HCT116 (cell line): ENCODE measurements at regions not wholly inside any gene's neighbourhood (a gene's known extent, or its start where the extent isn't known, plus 50 kb on each side); places are given as distances from the start of the nearest gene placed in this dataset.

Experiments used
- ATAC-seq: fragments of 200-7000 bp; cut with Tn5 transposase; 2 replicates; pipeline ENCODE4 v1.9.1; 2020; ENCODE audit warnings: mild to moderate bottlenecking, moderate library complexity
- BruUV-seq: library from RNA; stranded (reverse); fragments of 400-500 nt; replicated peaks from 2 replicates; lab custom pipeline; 2021; lab: Mats Ljungman, UMichigan
- CTCF ChIA-PET: fragments of 300-600 bp; sonication (Branson Sonifier 250); formaldehyde crosslinking; loops from one replicate; lab custom pipeline; 2021; ENCODE audit warnings: antibody characterized with exemption; lab: Charles Lee
- POLR2A ChIA-PET: fragments of 300-600, 350-600 bp; sonication (Branson Sonifier 250); formaldehyde crosslinking; loops from one replicate; lab custom pipeline; 2021; ENCODE audit warnings: antibody characterized with exemption; lab: Charles Lee
- RAD21 ChIA-PET, 2 experiments: fragments of 300-600 bp; sonication (Branson Sonifier 250); formaldehyde crosslinking; loops; one replicate each; lab custom pipeline; 2023; ENCODE audit warnings: low total read pairs in 2 of 2; ENCODE audit not compliant: uncharacterized antibody in 2 of 2, unreplicated experiment in 2 of 2, low non-redundant PET in 1 of 2; lab: Charles Lee
- DNase-seq: peaks from one replicate; pipeline ENCODE4 v3.0.0-alpha.2; 2010; ENCODE audit warnings: low read depth, low spot score
- H2AFZ ChIP-seq: fragments of 200-600 bp; shearing (Covaris generic), sonication (generic); 2 replicates; pipeline ENCODE4 v1.6.1; 2017; ENCODE audit warnings: low read depth, mixed run types, mixed read lengths, antibody characterized with exemption, low read length; ENCODE audit not compliant: poor library complexity, severe bottlenecking
- H3K27ac ChIP-seq: 2 replicates; pipeline ENCODE4 v1.5.1; 2012; ENCODE audit warnings: low read depth, low read length
- H3K27me3 ChIP-seq: fragments of 200-600 bp; sonication (generic); 2 replicates; pipeline ENCODE4 v1.6.1; 2016; ENCODE audit warnings: mixed run types, low read length, mixed read lengths; ENCODE audit not compliant: insufficient read depth
- H3K36me3 ChIP-seq, 2 experiments: fragments of 200-500 bp in 1 of 2; fragments of 200-600 bp in 1 of 2; sonication (Bioruptor generic) in 1 of 2; sonication (generic) in 1 of 2; 2 replicates each; pipeline versions ENCODE4 v1.5.1 to v1.6.1; 2014 to 2016; ENCODE audit warnings: low read length in 2 of 2, inconsistent platforms in 1 of 2, mixed read lengths in 1 of 2, mixed run types in 1 of 2; ENCODE audit not compliant: insufficient read depth in 2 of 2, control insufficient read depth in 1 of 2
- H3K4me1 ChIP-seq, 2 experiments: fragments of 200-600 bp in 1 of 2; sonication (generic) in 1 of 2; 2 replicates each; pipeline versions ENCODE4 v1.5.1 to v1.6.1; 2012 to 2017; ENCODE audit warnings: low read length in 2 of 2, inconsistent platforms in 1 of 2, mild to moderate bottlenecking in 1 of 2, mixed read lengths in 1 of 2, mixed run types in 1 of 2, moderate library complexity in 1 of 2; ENCODE audit not compliant: insufficient read depth in 2 of 2, control insufficient read depth in 1 of 2
- H3K4me2 ChIP-seq: fragments of 200-600 bp; sonication (generic); 2 replicates; pipeline ENCODE4 v1.6.1; 2017; ENCODE audit warnings: mixed run types, low read length, mixed read lengths
- H3K4me3 ChIP-seq, 2 experiments: fragments of 200-600 bp in 1 of 2; sonication (generic) in 1 of 2; replicated peaks in 1 of 2; 2 replicates each; pipeline ENCODE4 v1.5.1; 2011 to 2016; ENCODE audit warnings: low read length in 2 of 2, control low read depth in 1 of 2, low read depth in 1 of 2, mild to moderate bottlenecking in 1 of 2, mixed read lengths in 1 of 2, mixed run types in 1 of 2
- H3K79me2 ChIP-seq: fragments of 200-600 bp; sonication (generic); 2 replicates; pipeline ENCODE4 v1.6.1; 2017; ENCODE audit warnings: mild to moderate bottlenecking, mixed run types, low read length, moderate library complexity, mixed read lengths; ENCODE audit not compliant: insufficient read depth
- H3K9ac ChIP-seq: fragments of 200-600 bp; sonication (generic); 2 replicates; pipeline ENCODE4 v1.6.1; 2016; ENCODE audit warnings: low read length, mixed read lengths
- H3K9me2 ChIP-seq: fragments of 200-600 bp; sonication (generic), shearing (Covaris generic); 2 replicates; pipeline ENCODE4 v1.6.1; 2017; ENCODE audit warnings: mixed run types, mild to moderate bottlenecking, moderate library complexity; ENCODE audit not compliant: insufficient read depth
- H3K9me3 ChIP-seq, 2 experiments: fragments of 200-500 bp in 1 of 2; fragments of 200-600 bp in 1 of 2; sonication (Bioruptor generic) in 1 of 2; sonication (generic) in 1 of 2; 2 replicates each; pipeline ENCODE4 v1.6.1; 2014 to 2017; ENCODE audit warnings: low read length in 2 of 2, mixed read lengths in 2 of 2, inconsistent platforms in 1 of 2, low read depth in 1 of 2, mild to moderate bottlenecking in 1 of 2, mixed run types in 1 of 2, moderate library complexity in 1 of 2; ENCODE audit not compliant: control insufficient read depth in 1 of 2, insufficient read depth in 1 of 2
- H4K20me1 ChIP-seq: fragments of 200-600 bp; sonication (generic), shearing (Covaris generic); 2 replicates; pipeline ENCODE4 v1.6.1; 2017; ENCODE audit warnings: mixed run types, mild to moderate bottlenecking, moderate library complexity; ENCODE audit not compliant: insufficient read depth
- CTCF ChIP-seq, 3 experiments: fragments of 200-600 bp in 1 of 3; sonication (generic) in 1 of 3; IDR thresholded peaks in 2 of 3; conservative IDR thresholded peaks in 1 of 3; 2 replicates each; pipeline ENCODE4 v1.5.1; 2012 to 2017; ENCODE audit warnings: low read depth in 2 of 3, low read length in 2 of 3, antibody characterized with exemption in 1 of 3, borderline replicate concordance in 1 of 3, control low read depth in 1 of 3, mild to moderate bottlenecking in 1 of 3, mixed read lengths in 1 of 3, mixed run types in 1 of 3, moderate library complexity in 1 of 3; ENCODE audit not compliant: insufficient read depth in 1 of 3
- MAX ChIP-seq: IDR thresholded peaks from 2 replicates; pipeline ENCODE4 v1.6.1; 2012
- RAD21 ChIP-seq: IDR thresholded peaks from 2 replicates; pipeline ENCODE4 v1.6.1; 2012; ENCODE audit warnings: low read depth, mild to moderate bottlenecking
- ZNF274 ChIP-seq: fragments of 200-500 bp; sonication (Bioruptor generic); IDR thresholded peaks from 2 replicates; pipeline ENCODE4 v1.6.1; 2014; ENCODE audit warnings: mild to moderate bottlenecking, low read depth, low read length, inconsistent platforms
- intact Hi-C: fragments of 100-400 bp; cut with micrococcal nuclease; formaldehyde crosslinking; loops from 2 replicates; pipeline ENCODE4 v1.10.0; 2022

- Histone ChIP-seq H3K27me3 (no peaks in the 10 kb centered on the region), H3K9me3 (no peaks in the 10 kb centered on the region; a peak in 1 of 4 replicates), H3K79me2 (no peaks in the 10 kb centered on the region), H3K4me3 (no peak overlapping the region), H3K9me2 (no peaks in the 10 kb centered on the region), H3K4me1 (no peaks in the 10 kb centered on the region), H3K4me2 (no peak overlapping the region), H4K20me1 (no peaks in the 10 kb centered on the region), H2AFZ (no peak overlapping the region), H3K9ac (no peak overlapping the region), H3K36me3 (no peaks in the 10 kb centered on the region), H3K27ac (no peak overlapping the region)
- DNase-seq, result no peak
- ATAC-seq, result no peak
- TF ChIP-seq ZNF274, result no peak
- intact Hi-C loops, result no loop called here
- BruUV-seq, result no TSS peak
- RAD21 ChIA-PET, result no interaction called here
- CTCF ChIA-PET, result no interaction called here
- POLR2A ChIA-PET, result no interaction called here
Measured at GRCh38 chrX:4963432-4963831, 1250.0 kb upstream of the PRKX start.

- ChIA-PET CTCF (no interaction called here), POLR2A (no interaction called here), RAD21 (no interaction called here)
- H3K4me3 ChIP-seq, result no peak overlapping the region
- H3K4me2 ChIP-seq, result no peak overlapping the region
- H3K9ac ChIP-seq, result no peak overlapping the region
- BruUV-seq, result no TSS peak
- intact Hi-C loops, result no loop called here
- DNase-seq, result no peak
- no peaks in the 10 kb centered on the region for H3K9me3 ChIP-seq
- H3K79me2 ChIP-seq, result no peaks in the 10 kb centered on the region
- H3K4me1 ChIP-seq, result no peaks in the 10 kb centered on the region
- no peaks in the 10 kb centered on the region for H3K9me2 ChIP-seq
- no peak overlapping the region for H2AFZ ChIP-seq
- no peaks in the 10 kb centered on the region for H3K36me3 ChIP-seq
- ATAC-seq, result no peak
- H3K27ac ChIP-seq, result no peak overlapping the region
- TF ChIP-seq CTCF (IDR thresholded peaks at IDR 0.05 in 2 of 3, conservative IDR thresholded peaks at IDR 0.05 in 1 of 3; ENCODE audit: borderline replicate concordance in 1 of 3, insufficient read depth in 1 of 3, low read depth in 2 of 3, low read length in 2 of 3) (no peak), ZNF274 (no peak), RAD21 (no peak), MAX (no peak)
- no peaks in the 10 kb centered on the region for H4K20me1 ChIP-seq
- H3K27me3 ChIP-seq, result no peaks in the 10 kb centered on the region
Measured at GRCh38 chrX:4944767-4945166, 1231.3 kb upstream of the PRKX start.
